IPS-18a (cell line): ENCODE measurements at regions not wholly inside any gene's neighbourhood (a gene's known extent, or its start where the extent isn't known, plus 50 kb on each side); places are given as distances from the start of the nearest gene placed in this dataset.

Source experiments
- H3K27ac ChIP-seq: one replicate; pipeline ENCODE4 v1.5.1; 2013; ENCODE audit warnings: low read length
- H3K27me3 ChIP-seq: one replicate; pipeline ENCODE4 v1.6.1; 2013; ENCODE audit warnings: mild to moderate bottlenecking, low read length; ENCODE audit not compliant: control insufficient read depth, insufficient read depth
- H3K36me3 ChIP-seq: one replicate; pipeline ENCODE4 v1.6.1; 2013; ENCODE audit warnings: low read depth, low read length; ENCODE audit not compliant: control insufficient read depth
- H3K4me1 ChIP-seq: one replicate; pipeline ENCODE4 v1.6.1; 2013; ENCODE audit warnings: low read depth, low read length; ENCODE audit not compliant: control insufficient read depth
- H3K4me3 ChIP-seq: one replicate; pipeline ENCODE4 v1.5.1; 2013; ENCODE audit warnings: low read length
- H3K9ac ChIP-seq: one replicate; pipeline ENCODE4 v1.6.1; 2013; ENCODE audit warnings: mild to moderate bottlenecking, low read length, moderate library complexity
- H3K9me3 ChIP-seq: one replicate; pipeline ENCODE4 v1.6.1; 2013; ENCODE audit warnings: low read depth, low read length; ENCODE audit not compliant: control insufficient read depth

DNA sequence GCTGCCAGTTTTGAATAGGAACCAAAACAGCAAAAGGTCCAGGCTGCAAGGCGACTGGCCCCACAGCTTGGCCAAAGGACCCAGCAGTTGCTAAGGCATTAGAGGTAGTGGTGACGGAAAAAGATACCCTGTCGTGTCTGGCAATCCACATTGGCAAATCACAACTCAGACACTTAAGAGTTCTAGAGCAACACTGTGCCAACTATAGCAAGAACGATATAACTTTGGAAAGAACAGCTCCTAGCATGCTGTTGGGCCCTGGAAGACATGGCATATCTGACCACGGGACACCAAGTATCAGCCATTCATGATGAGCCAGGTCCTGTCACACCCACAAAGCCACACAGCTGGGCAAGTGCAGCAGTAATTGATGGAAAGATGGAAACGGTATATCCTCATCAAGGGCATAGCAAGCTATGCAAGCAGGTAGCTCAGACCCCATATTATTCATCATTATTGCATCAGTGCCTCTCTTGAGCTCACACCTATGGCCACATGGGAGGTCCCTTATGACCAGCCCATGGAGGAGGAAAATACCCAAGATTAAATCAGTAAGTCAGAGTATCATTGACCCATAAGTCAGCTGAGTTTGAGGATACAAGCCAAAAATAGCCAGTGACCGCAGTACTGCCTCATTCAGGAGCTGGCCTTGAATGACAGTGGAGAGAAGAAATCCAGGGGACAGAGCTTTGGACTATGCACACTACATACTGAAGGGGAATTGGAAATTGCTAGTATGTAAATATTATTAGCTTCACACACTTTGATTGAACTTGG lies 221.2 kb downstream of the SETD4 start:
- Histone ChIP-seq H3K9me3 (no peaks in the 10 kb centered on the region), H3K4me3 (no peak overlapping the region), H3K4me1 (no peaks in the 10 kb centered on the region), H3K27me3 (no peaks in the 10 kb centered on the region), H3K36me3 (no peaks in the 10 kb centered on the region), H3K27ac (no peak overlapping the region), H3K9ac (no peak overlapping the region)

DNA sequence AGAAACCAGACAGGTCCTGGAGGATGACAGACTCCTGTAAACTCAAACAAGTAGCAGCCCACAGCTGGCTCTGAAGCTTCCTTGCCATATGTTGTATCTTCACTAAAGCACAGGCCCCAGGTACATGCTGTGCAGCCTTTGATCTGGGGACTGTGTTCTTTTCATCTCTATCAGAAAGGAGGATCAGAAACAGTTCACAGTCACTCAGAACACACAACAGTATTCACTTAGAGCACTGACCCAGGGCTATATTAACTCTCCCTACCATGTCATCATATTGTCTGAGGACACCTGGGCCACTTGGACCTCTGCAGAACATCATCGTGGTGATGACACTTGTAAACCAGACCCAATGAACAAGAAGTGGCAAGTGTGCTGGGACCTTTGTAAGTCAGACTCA lies 222.0 kb downstream of the SETD4 start:
- H3K27ac ChIP-seq: no peak overlapping the region
- H3K9ac ChIP-seq: no peak overlapping the region
- H3K9me3 ChIP-seq: no peaks in the 10 kb centered on the region
- no peak overlapping the region for H3K4me3 ChIP-seq
- H3K27me3 ChIP-seq: no peaks in the 10 kb centered on the region
- no peaks in the 10 kb centered on the region for H3K36me3 ChIP-seq
- no peaks in the 10 kb centered on the region for H3K4me1 ChIP-seq

DNA sequence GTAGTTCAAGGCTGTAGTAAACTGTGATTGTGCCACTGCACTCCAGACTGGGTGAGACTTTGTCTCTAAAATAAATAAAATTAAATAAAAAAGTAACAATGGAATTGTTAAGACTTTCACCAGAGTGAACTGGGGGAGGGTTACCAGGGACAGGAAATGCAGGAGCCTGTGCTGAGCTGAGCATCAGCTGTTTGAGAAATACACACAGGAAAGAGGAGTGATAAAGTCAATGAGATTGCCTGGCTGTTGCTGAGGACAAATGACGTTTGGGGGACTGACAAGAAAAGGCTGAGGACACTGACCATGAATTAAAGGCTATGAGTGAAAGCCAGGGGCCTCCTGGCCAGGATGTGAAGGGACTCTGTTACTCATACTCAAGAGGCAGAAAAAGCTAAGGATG lies 226.3 kb downstream of the SETD4 start:
- Histone ChIP-seq H3K9ac (no peak overlapping the region), H3K27me3 (no peaks in the 10 kb centered on the region)

DNA sequence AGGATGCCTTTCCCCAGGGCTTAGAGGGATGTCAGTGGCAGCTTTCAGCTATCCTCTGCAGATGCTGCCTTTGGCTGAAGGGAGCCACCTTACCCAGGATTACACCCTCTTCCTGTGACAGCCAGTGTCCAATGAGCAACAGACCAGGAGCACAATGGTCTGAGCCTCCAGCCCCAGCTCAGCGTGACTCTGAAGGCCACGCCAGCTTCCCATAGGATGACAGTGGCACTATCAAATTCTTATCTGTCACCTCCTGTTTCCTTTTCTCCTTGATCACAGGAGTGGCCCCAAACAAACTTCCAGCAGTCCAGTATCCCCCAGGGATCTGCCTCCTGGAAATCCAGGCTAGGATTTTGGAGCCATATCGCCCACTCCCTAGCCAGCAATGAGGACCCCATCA lies 226.9 kb downstream of the SETD4 start:
- no peak overlapping the region for H3K27ac ChIP-seq
- no peaks in the 10 kb centered on the region for H3K4me1 ChIP-seq
- H3K9ac ChIP-seq: no peak overlapping the region
- H3K36me3 ChIP-seq: no peaks in the 10 kb centered on the region
- H3K4me3 ChIP-seq: no peak overlapping the region
- H3K27me3 ChIP-seq: no peaks in the 10 kb centered on the region
- no peaks in the 10 kb centered on the region for H3K9me3 ChIP-seq

More for the DNA sequence above, 226.3 kb downstream of the SETD4 start:
- H3K4me1 ChIP-seq: no peaks in the 10 kb centered on the region
- H3K27ac ChIP-seq: no peak overlapping the region
- H3K9me3 ChIP-seq: no peaks in the 10 kb centered on the region
- H3K4me3 ChIP-seq: no peak overlapping the region
- H3K36me3 ChIP-seq: no peaks in the 10 kb centered on the region

DNA sequence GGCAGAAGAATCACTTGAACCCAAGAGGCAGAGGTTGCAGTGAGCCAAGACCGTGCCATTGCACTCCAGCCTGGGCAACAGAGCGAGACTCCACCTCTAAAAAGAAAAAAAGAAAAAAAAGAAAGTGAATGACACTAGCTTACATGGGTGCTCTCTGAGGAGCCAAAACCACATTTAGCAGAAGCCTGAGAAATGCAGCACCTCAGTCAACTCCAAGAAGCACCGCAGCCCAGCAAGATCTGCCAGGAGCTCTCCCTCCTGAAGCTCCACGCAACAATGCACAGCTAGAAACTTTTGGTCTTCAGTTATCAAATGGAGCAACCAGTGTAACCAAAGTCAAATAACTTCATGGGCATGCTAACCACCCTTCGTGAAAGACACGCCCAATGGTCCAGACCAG lies 229.1 kb downstream of the SETD4 start:
- H3K9ac ChIP-seq: no peak overlapping the region
- no peak overlapping the region for H3K4me3 ChIP-seq
- no peak overlapping the region for H3K27ac ChIP-seq
- no peaks in the 10 kb centered on the region for H3K27me3 ChIP-seq
- H3K36me3 ChIP-seq: no peaks in the 10 kb centered on the region
- no peaks in the 10 kb centered on the region for H3K4me1 ChIP-seq
- no peaks in the 10 kb centered on the region for H3K9me3 ChIP-seq

DNA sequence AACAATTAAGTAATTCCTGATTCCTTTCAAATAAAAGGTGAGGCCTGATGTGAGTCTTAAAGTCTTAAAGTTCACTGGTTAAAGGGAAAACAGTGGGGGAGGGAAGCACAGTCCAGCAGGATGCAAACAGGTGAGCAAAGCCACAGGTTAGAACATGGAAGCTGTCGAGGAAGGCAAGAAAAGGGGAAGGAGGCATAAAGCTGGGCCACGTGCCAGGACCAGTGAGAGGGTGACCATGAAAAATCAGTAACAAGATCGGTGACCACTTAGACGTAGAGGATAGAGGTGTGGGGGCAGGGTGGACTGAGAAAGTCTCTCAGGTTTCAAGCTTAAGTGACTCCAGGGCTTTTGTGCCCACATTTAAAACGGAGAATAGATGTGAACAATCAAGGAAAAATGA lies 231.3 kb downstream of the SETD4 start:
- H3K4me1 ChIP-seq: no peaks in the 10 kb centered on the region
- H3K9ac ChIP-seq: no peak overlapping the region
- no peaks in the 10 kb centered on the region for H3K27me3 ChIP-seq
- no peaks in the 10 kb centered on the region for H3K36me3 ChIP-seq
- H3K4me3 ChIP-seq: no peak overlapping the region
- no peak overlapping the region for H3K27ac ChIP-seq
- no peaks in the 10 kb centered on the region for H3K9me3 ChIP-seq

DNA sequence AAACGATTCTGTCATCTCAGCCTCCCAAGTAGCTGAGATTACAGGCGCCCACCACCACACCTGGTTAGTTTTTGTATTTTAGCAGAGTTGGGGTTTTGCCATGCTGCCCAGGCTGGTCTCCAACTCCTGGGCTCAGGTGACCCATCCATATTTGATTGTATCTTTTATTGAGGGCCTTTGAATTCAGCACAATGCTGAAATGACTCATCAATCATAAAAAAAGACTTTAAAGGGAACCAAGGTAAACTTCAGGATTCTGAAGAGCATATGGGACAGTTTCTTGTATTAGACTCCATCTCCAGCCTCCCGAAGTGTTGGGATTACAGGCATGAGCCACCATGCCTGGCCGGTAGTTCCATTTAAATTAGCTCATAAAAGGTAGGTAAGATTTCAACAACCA lies 232.2 kb downstream of the SETD4 start:
- Histone ChIP-seq H3K36me3 (no peaks in the 10 kb centered on the region), H3K9me3 (no peaks in the 10 kb centered on the region), H3K4me3 (no peak overlapping the region), H3K27ac (no peak overlapping the region), H3K9ac (no peak overlapping the region), H3K4me1 (no peaks in the 10 kb centered on the region), H3K27me3 (no peaks in the 10 kb centered on the region)

DNA sequence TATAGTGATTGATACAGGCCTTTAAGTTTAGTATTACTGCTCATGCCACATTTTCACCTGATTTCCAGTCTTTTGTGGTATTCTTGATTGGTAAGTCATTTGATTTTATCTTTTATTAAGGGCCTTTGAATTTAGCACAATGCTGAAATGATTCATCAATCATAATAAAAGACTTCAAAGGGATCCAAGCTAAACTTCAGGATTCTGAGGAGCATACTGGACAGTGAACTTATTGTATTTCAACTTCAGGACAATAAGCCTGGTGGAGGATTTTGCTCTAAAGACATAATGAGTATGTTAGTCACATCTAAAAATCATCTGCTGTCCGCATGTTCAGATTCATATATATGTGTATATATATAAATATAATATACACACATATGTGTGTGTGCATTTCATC lies 233.3 kb downstream of the SETD4 start:
- Histone ChIP-seq H3K27me3 (no peaks in the 10 kb centered on the region), H3K9me3 (no peaks in the 10 kb centered on the region), H3K4me1 (no peaks in the 10 kb centered on the region), H3K4me3 (no peak overlapping the region), H3K27ac (no peak overlapping the region), H3K9ac (no peak overlapping the region), H3K36me3 (no peaks in the 10 kb centered on the region)

DNA sequence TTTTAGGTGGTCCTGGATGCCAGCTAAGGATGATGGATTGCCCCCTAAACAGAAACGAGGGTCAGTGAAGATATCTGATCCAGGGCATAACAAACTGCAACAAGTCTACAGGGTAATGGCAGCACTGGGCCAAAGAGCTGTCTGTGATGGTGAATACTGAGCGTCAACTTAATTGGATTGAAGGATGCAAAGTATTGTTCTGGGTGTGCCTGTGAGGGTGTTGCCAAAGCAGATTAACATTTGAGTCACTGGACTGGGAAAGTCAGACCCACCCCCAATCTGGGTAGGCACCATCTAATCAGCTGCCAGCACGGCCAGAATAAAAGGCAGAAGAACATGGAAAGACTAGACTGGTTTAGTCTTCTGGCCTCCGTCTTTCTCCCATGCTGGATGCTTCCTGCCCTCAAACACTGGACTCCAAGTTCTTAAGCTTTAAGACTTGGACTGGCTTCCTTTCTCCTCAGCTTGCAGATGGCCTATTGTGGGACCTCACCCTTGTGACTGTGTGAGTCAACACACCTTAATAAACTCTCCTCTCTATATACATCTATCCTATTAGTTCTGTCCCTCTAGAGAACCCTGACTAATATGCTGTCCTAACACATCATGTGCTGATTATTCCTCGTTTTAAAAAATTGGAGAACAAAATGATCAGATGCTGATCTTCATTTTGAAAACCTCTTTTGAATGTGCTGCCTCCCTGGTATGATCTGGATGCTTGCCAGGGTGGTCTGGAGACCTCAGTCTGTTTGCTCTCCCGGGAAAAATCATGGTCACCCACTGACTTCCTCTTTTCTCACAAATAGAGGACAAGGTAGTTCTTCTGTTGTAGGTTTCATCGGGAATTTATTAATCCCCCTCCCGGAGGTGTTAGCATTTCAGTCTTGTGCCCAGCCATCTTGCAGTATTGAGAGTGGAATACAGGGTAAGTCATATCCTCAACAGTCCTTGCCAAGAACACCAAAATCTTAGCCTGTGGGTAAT lies 234.7 kb downstream of the SETD4 start:
- Histone ChIP-seq H3K4me3 (no peak overlapping the region), H3K27me3 (no peaks in the 10 kb centered on the region), H3K36me3 (no peaks in the 10 kb centered on the region), H3K27ac (no peak overlapping the region), H3K9ac (no peak overlapping the region), H3K9me3 (no peaks in the 10 kb centered on the region), H3K4me1 (no peaks in the 10 kb centered on the region)

DNA sequence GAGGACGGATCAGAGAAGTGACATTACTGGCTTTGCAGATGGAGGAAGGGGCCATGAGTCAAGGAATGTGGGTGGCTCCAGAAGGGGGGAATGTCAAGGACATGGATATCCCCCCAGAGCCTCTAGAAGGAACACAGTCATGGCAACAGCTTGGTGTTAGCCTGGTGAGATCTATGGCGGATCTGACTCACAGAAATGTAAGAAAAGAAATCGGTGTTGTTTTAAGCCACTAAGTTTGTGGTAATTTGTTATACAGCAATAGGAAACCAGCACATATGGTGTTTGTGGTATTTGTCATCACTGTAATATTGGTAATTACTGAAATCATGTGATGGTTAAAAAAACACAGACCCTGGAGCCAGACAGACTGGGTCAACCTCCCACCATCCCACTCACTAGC lies 236.2 kb downstream of the SETD4 start:
- Histone ChIP-seq H3K27ac (no peak overlapping the region), H3K9me3 (no peaks in the 10 kb centered on the region), H3K36me3 (no peaks in the 10 kb centered on the region), H3K4me3 (no peak overlapping the region), H3K4me1 (no peaks in the 10 kb centered on the region), H3K27me3 (no peaks in the 10 kb centered on the region), H3K9ac (no peak overlapping the region)

DNA sequence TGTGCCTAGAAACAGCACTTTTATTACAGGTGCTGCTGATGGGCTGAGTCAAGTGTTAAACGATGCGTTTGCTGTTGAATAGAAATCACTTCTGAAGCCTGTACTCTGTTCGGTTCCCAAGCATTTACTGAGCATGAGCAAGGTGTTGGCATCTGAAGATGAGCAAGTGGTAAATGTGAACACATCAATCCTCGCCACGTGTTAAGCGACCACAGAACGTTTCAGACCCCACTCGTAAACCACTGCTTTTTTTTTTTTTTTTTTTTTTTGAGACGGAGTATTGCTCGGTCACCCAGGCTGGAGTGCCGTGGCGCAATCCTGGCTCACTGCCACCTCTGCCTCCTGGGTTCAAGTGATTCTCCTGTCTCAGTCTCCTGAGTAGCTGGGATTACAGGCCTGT lies 241.2 kb downstream of the SETD4 start:
- no peak overlapping the region for H3K9ac ChIP-seq
- no peaks in the 10 kb centered on the region for H3K9me3 ChIP-seq
- H3K36me3 ChIP-seq: no peaks in the 10 kb centered on the region
- H3K27ac ChIP-seq: no peak overlapping the region
- H3K4me1 ChIP-seq: no peaks in the 10 kb centered on the region
- H3K4me3 ChIP-seq: no peak overlapping the region
- H3K27me3 ChIP-seq: no peaks in the 10 kb centered on the region
